ENCODE measurements at regions not wholly inside any gene's neighbourhood (a gene's known extent, or its start where the extent isn't known, plus 50 kb on each side); places are given as distances from the start of the nearest gene placed in this dataset.

DNA sequence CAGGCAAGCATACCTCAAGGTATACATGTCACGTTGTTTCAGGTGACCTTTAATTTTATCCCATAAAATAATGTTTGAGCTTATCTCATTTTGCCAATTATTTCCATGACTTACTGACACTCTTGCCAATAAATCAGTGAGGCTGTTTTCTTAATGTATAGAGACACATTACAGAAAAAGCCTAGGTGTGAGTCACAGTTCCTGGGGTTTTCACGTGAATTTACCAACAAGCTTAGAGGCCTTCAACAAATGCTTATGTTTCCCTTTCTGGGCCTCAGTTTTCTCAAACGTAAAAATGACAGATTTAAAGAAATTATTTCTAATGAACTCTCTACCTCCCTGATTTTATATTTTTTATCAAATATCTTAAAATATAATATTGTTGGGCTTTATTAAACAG is 517.5 kb upstream of the SPHKAP start:
- Histone ChIP-seq H4K20me1 (ENCODE audit: low read depth, low read length) (no peaks in the 10 kb centered on the region), H3F3A (ENCODE audit: insufficient read depth) (no peaks in the 10 kb centered on the region), H3K9me2 (replicated peaks; ENCODE audit: insufficient read depth, low read length) (no peaks in the 10 kb centered on the region), H3K9ac (ENCODE audit: low read length) (no peak overlapping the region), H3K4me2 (ENCODE audit: low read depth, low read length, poor library complexity, severe bottlenecking) (no peak overlapping the region), H3K27me3 (ENCODE audit: low read length) (no peaks in the 10 kb centered on the region), H3K27ac (ENCODE audit: low read depth, low read length) (no peak overlapping the region), H3K9me3 (ENCODE audit: insufficient read depth, low read length) (no peaks in the 10 kb centered on the region), H3K4me3 (ENCODE audit: insufficient read depth, low read length, poor library complexity, severe bottlenecking) (no peak overlapping the region), H3K79me2 (ENCODE audit: insufficient read depth, low read length) (no peaks in the 10 kb centered on the region), H2AFZ (ENCODE audit: low read depth, low read length, severe bottlenecking) (no peak overlapping the region), H3K36me3 (ENCODE audit: low read length) (no peaks in the 10 kb centered on the region)
- TF ChIP-seq EZH2phosphoT487 (conservative IDR thresholded peaks at IDR 0.05; ENCODE audit: low read length): no peak
- no peak for TF ChIP-seq CTCF (IDR thresholded peaks at IDR 0.05; ENCODE audit: insufficient read depth, low read length, poor library complexity, severe bottlenecking)

GRCh38 chr2:228697456-228697855 is 516.0 kb upstream of the SPHKAP start:
- no peak overlapping the region for H3K9ac ChIP-seq (ENCODE audit: low read length)
- no peak overlapping the region for H3K27ac ChIP-seq (ENCODE audit: low read depth, low read length)
- no peaks in the 10 kb centered on the region for H3K9me2 ChIP-seq (replicated peaks; ENCODE audit: insufficient read depth, low read length)
- no peak overlapping the region for H2AFZ ChIP-seq (ENCODE audit: low read depth, low read length, severe bottlenecking)
- H4K20me1 ChIP-seq (ENCODE audit: low read depth, low read length): no peaks in the 10 kb centered on the region
- no peaks in the 10 kb centered on the region for H3K36me3 ChIP-seq (ENCODE audit: low read length)
- no peak overlapping the region for H3K4me2 ChIP-seq (ENCODE audit: low read depth, low read length, poor library complexity, severe bottlenecking)
- no peak overlapping the region for H3K4me3 ChIP-seq (ENCODE audit: insufficient read depth, low read length, poor library complexity, severe bottlenecking)
- no peaks in the 10 kb centered on the region for H3K79me2 ChIP-seq (ENCODE audit: insufficient read depth, low read length)
- no peaks in the 10 kb centered on the region for H3K27me3 ChIP-seq (ENCODE audit: low read length)
- no peaks in the 10 kb centered on the region for H3K9me3 ChIP-seq (ENCODE audit: insufficient read depth, low read length)
- TF ChIP-seq CTCF (IDR thresholded peaks at IDR 0.05; ENCODE audit: insufficient read depth, low read length, poor library complexity, severe bottlenecking) (no peak), EZH2phosphoT487 (conservative IDR thresholded peaks at IDR 0.05; ENCODE audit: low read length) (no peak)
- H3F3A ChIP-seq (ENCODE audit: insufficient read depth): no peaks in the 10 kb centered on the region

GRCh38 chr2:228690681-228691080 is 509.2 kb upstream of the SPHKAP start:
- H3K4me3 ChIP-seq (ENCODE audit: insufficient read depth, low read length, poor library complexity, severe bottlenecking): no peak overlapping the region
- no peaks in the 10 kb centered on the region for H3K79me2 ChIP-seq (ENCODE audit: insufficient read depth, low read length)
- H2AFZ ChIP-seq (ENCODE audit: low read depth, low read length, severe bottlenecking): no peak overlapping the region
- H3K36me3 ChIP-seq (ENCODE audit: low read length): no peaks in the 10 kb centered on the region
- no peaks in the 10 kb centered on the region for H4K20me1 ChIP-seq (ENCODE audit: low read depth, low read length)
- TF ChIP-seq EZH2phosphoT487 (conservative IDR thresholded peaks at IDR 0.05; ENCODE audit: low read length): no peak
- no peak for TF ChIP-seq CTCF (IDR thresholded peaks at IDR 0.05; ENCODE audit: insufficient read depth, low read length, poor library complexity, severe bottlenecking)
- H3K9ac ChIP-seq (ENCODE audit: low read length): no peak overlapping the region
- no peaks in the 10 kb centered on the region for H3K27me3 ChIP-seq (ENCODE audit: low read length)
- H3F3A ChIP-seq (ENCODE audit: insufficient read depth): no peaks in the 10 kb centered on the region
- H3K4me2 ChIP-seq (ENCODE audit: low read depth, low read length, poor library complexity, severe bottlenecking): no peak overlapping the region
- no peaks in the 10 kb centered on the region for H3K9me3 ChIP-seq (ENCODE audit: insufficient read depth, low read length)
- no peak overlapping the region for H3K27ac ChIP-seq (ENCODE audit: low read depth, low read length)
- H3K9me2 ChIP-seq (replicated peaks; ENCODE audit: insufficient read depth, low read length): no peaks in the 10 kb centered on the region

GRCh38 chr2:228689053-228689452 is 507.6 kb upstream of the SPHKAP start:
- no peak overlapping the region for H2AFZ ChIP-seq (ENCODE audit: low read depth, low read length, severe bottlenecking)
- TF ChIP-seq EZH2phosphoT487 (conservative IDR thresholded peaks at IDR 0.05; ENCODE audit: low read length): no peak
- TF ChIP-seq CTCF (IDR thresholded peaks at IDR 0.05; ENCODE audit: insufficient read depth, low read length, poor library complexity, severe bottlenecking): no peak

More at GRCh38 chr2:228689053-228689452, 507.6 kb upstream of the SPHKAP start:
- no peaks in the 10 kb centered on the region for H4K20me1 ChIP-seq (ENCODE audit: low read depth, low read length)
- no peak overlapping the region for H3K27ac ChIP-seq (ENCODE audit: low read depth, low read length)
- H3K36me3 ChIP-seq (ENCODE audit: low read length): no peaks in the 10 kb centered on the region
- H3F3A ChIP-seq (ENCODE audit: insufficient read depth): no peaks in the 10 kb centered on the region
- no peaks in the 10 kb centered on the region for H3K27me3 ChIP-seq (ENCODE audit: low read length)
- no peaks in the 10 kb centered on the region for H3K9me3 ChIP-seq (ENCODE audit: insufficient read depth, low read length)
- no peaks in the 10 kb centered on the region for H3K9me2 ChIP-seq (replicated peaks; ENCODE audit: insufficient read depth, low read length)
- H3K9ac ChIP-seq (ENCODE audit: low read length): no peak overlapping the region
- no peak overlapping the region for H3K4me3 ChIP-seq (ENCODE audit: insufficient read depth, low read length, poor library complexity, severe bottlenecking)
- no peak overlapping the region for H3K4me2 ChIP-seq (ENCODE audit: low read depth, low read length, poor library complexity, severe bottlenecking)
- H3K79me2 ChIP-seq (ENCODE audit: insufficient read depth, low read length): no peaks in the 10 kb centered on the region
